ENCODE measurements at regions not wholly inside any gene's neighbourhood (a gene's known extent, or its start where the extent isn't known, plus 50 kb on each side); places are given as distances from the start of the nearest gene placed in this dataset.

GRCh38 chr16:82281544-82281943 is 111.5 kb upstream of the MPHOSPH6 start:
- TF ChIP-seq CTCF (IDR thresholded peaks at IDR 0.05) (no peak), POLR2A (IDR thresholded peaks at IDR 0.05) (no peak)

Measured in upper lobe of left lung (tissue), 4 donors.